AG04449 (cell line): ENCODE measurements at regions not wholly inside any gene's neighbourhood (a gene's known extent, or its start where the extent isn't known, plus 50 kb on each side); places are given as distances from the start of the nearest gene placed in this dataset.

ENCODE experiments used
- CTCF ChIA-PET: fragments of 350-600 bp; formaldehyde crosslinking; extraction: SDS; loops from one replicate; lab custom pipeline; 2021; ENCODE audit warnings: antibody characterized with exemption; lab: Yijun Ruan, JAX
- POLR2A ChIA-PET: fragments of 400-600, 350-600 bp; formaldehyde crosslinking; extraction: SDS; loops from one replicate; lab custom pipeline; 2020; ENCODE audit warnings: antibody characterized with exemption, inconsistent platforms; lab: Yijun Ruan, JAX
- DNase-seq: peaks from one replicate; pipeline ENCODE4 v3.0.0-alpha.2; 2010; ENCODE audit warnings: low read depth, low spot score
- H3K4me3 ChIP-seq: 2 replicates; pipeline ENCODE4 v1.5.1; 2011; ENCODE audit warnings: low read depth, mild to moderate bottlenecking, control low read depth, low read length
- TF ChIP-seq, protein P1 (sequence below): IDR thresholded peaks from one replicate; pipeline ENCODE4 v1.5.1; 2011; ENCODE audit warnings: mild to moderate bottlenecking, moderate library complexity, low read length, control low read depth, inconsistent platforms; ENCODE audit not compliant: insufficient read depth; ENCODE audit errors: missing control alignments

GRCh38 chr3:72126441-72127223 is 341.7 kb upstream of the PROK2 start:
- DNase-seq = no peak
- CTCF ChIA-PET = interaction anchor here (1.3 kb wide), 1 partner anchor 171 kb away, joined by 5 read pairs; no protein-coding TSS in a partner anchor

DNA sequence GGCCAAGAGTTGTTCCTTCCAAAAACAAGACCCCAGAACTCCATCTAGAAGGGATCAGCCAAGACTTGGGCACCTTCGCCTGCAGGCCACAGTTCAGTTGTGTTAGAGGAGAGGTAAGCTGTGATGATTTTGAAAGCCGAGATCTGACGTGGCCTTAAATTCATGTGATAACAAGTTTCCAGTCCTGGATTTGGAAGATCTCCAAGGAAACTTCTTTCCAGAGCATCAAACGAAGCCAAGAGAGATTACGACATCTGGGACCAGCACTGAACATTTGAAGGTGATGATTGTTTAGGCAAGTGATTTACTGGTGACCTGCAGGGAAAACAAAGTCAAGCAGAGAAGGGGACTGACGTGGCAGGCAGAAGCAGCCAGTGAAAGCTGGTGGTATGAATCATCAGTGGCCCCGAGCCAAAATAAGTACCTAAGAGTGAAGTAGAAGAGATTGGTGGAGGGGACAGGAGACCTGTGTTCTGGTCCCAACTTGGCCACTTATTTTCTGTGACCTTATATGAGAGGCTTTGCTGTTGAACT is 339.0 kb upstream of the PROK2 start:
- POLR2A ChIA-PET = no interaction called here
- DNase-seq = peak; percentile 91
- CTCF ChIA-PET = interaction anchor here (1.2 kb wide), 1 partner anchor 693 kb away, joined by 3 read pairs; no protein-coding TSS in a partner anchor
- TF ChIP-seq, protein P1, sequence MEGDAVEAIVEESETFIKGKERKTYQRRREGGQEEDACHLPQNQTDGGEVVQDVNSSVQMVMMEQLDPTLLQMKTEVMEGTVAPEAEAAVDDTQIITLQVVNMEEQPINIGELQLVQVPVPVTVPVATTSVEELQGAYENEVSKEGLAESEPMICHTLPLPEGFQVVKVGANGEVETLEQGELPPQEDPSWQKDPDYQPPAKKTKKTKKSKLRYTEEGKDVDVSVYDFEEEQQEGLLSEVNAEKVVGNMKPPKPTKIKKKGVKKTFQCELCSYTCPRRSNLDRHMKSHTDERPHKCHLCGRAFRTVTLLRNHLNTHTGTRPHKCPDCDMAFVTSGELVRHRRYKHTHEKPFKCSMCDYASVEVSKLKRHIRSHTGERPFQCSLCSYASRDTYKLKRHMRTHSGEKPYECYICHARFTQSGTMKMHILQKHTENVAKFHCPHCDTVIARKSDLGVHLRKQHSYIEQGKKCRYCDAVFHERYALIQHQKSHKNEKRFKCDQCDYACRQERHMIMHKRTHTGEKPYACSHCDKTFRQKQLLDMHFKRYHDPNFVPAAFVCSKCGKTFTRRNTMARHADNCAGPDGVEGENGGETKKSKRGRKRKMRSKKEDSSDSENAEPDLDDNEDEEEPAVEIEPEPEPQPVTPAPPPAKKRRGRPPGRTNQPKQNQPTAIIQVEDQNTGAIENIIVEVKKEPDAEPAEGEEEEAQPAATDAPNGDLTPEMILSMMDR = no peak
- H3K4me3 ChIP-seq = no peak overlapping the region

More at GRCh38 chr3:72126441-72127223, 341.7 kb upstream of the PROK2 start:
- TF ChIP-seq, protein P1 = no peak
- H3K4me3 ChIP-seq = no peak overlapping the region
- POLR2A ChIA-PET = no interaction called here

DNA sequence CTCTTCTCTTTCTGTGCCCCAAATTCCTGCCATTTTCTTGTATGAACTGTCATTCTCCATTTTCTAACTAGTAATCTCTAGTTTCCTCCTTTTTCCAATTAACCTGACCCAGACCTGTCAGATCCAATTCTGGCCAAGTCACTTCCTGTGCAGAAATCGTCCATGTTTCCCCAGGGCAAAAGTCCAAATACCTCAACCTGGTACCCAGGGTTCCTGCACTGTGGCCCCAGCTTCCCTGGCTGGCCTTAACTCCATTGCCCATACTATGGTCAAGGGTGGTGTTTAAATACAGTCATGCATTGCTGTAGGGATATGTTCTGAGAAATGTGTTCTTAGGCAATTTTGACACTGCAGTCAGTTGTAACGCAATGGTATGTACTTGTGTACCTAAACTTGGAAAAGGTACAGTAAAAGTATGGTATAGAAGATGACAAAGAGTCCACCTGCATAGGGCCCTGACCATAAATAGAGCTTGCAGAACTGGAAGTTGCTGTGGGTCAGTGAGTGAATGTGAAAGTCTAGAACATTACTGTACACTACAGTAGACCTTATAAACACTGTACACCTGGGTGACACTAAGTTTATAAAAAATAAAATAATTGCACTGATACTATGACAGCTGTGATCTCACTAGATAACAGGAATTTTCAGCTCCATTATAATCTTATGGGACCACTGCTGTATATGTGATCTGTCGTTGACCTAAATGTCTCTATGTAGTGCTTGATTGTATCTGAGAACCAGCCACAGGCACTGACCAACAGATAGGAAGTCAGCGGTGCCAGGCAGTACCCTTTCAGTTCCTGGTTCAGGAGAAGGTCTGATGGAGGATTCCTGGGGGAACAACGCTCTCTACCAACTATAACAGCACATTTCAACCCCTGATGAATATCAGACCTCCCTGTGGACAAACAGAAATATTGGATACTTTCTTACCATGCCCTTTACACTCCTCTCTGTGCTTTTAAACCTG is 336.1 kb upstream of the PROK2 start:
- TF ChIP-seq, protein P1 = no peak
- ChIA-PET POLR2A (no interaction called here), CTCF (interaction anchor here (0.7 to 1.0 kb wide), 2 partner anchors 7 to 17 kb away, joined by 3 read pairs; no protein-coding TSS in a partner anchor)
- no peak for DNase-seq
- no peak overlapping the region for H3K4me3 ChIP-seq

DNA sequence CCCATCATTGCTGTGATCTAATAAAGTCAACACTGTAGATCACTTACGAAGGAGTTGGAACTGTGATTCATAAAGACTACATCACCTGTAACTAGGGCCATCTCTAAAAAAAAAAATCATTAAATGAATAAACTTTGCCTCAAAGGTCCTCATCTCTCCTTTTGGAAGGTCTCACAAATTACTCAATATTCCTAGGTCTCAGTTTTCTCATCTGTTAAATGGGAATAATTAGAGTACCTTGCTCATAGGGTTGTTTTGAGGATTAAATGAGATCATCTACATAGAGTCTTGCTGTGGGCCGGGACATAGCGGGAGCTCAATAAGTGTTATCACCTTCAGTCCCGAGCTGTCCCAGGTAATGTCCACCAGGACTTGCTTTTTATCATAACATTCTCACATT is 335.1 kb upstream of the PROK2 start:
- no peak overlapping the region for H3K4me3 ChIP-seq
- no peak for DNase-seq
- TF ChIP-seq, protein P1 = no peak
- ChIA-PET CTCF (no interaction called here), POLR2A (no interaction called here)

GRCh38 chr3:72118628-72119027 is 333.7 kb upstream of the PROK2 start:
- no peak for DNase-seq
- CTCF ChIA-PET = interaction anchor here (2.2 kb wide), 1 partner anchor 13 kb away, joined by 5 read pairs; no protein-coding TSS in a partner anchor
- H3K4me3 ChIP-seq = no peak overlapping the region
- TF ChIP-seq, protein P1 = no peak
- POLR2A ChIA-PET = no interaction called here

GRCh38 chr3:72116226-72116625 is 331.3 kb upstream of the PROK2 start:
- ChIA-PET POLR2A (no interaction called here), CTCF (interaction anchor here (1.7 kb wide), 1 partner anchor 10 kb away, joined by 3 read pairs; no protein-coding TSS in a partner anchor)
- H3K4me3 ChIP-seq = no peak overlapping the region
- no peak for DNase-seq
- TF ChIP-seq, protein P1 = no peak
